ENCODE measurements at regions not wholly inside any gene's neighbourhood (a gene's known extent, or its start where the extent isn't known, plus 50 kb on each side); places are given as distances from the start of the nearest gene placed in this dataset.

DNA sequence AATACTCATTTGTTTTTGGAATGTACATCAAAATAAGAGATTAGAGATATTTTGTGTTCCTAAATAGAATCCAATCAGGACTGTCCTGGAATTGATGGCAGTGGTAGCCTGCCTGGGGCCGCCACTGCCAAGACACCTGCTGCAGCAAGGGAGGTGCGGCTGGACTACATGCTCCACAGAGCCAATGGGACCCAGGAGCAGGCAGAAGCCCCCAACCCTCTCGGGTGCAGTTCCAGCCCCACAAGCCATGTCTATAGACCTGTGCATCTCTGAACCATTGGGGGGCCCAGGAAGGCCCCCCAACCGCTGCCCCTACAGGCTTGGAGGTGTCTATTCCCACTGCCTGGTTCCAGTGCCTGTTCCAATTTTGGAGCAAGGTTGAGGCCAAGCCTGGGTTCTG lies 1524.3 kb downstream of the PCDH18 start:
- H3K4me2 ChIP-seq (ENCODE audit: control insufficient read depth, insufficient read depth): no peak overlapping the region
- ChIA-PET RAD21 (ENCODE audit: unreplicated experiment) (no interaction called here), POLR2A (no interaction called here), SMC1A (ENCODE audit: uncharacterized antibody, unreplicated experiment) (no interaction called here), CTCF (no interaction called here)
- H3K79me2 ChIP-seq (ENCODE audit: control insufficient read depth, insufficient read depth, low read length): no peaks in the 10 kb centered on the region
- WGBS (ENCODE audit: insufficient coverage, insufficient replicate concordance, low lambda C conversion rate, missing lambda C conversion rate): 35% methylated on average over 3 of the region's 4 CpGs
- H4K20me1 ChIP-seq (ENCODE audit: control insufficient read depth, insufficient read depth): no peaks in the 10 kb centered on the region
- in situ Hi-C loops (cut with MboI) (no loop called here), intact Hi-C loops (cut with micrococcal nuclease; ENCODE audit: unreplicated experiment) (no loop called here)
- FAIRE-seq (no peak), DNase-seq (ENCODE audit: low read depth, low spot score) (no peak), ATAC-seq (no peak)
- no peak overlapping the region for H3K27ac ChIP-seq (ENCODE audit: control insufficient read depth, insufficient read depth)
- TF ChIP-seq SREBF2 (IDR thresholded peaks at IDR 0.05; ENCODE audit: low read length) (no peak), CREM (IDR thresholded peaks at IDR 0.05; ENCODE audit: low read depth) (no peak), POLR2AphosphoS5 (IDR thresholded peaks at IDR 0.05; ENCODE audit: low read length) (no peak), NR2C1 (IDR thresholded peaks at IDR 0.05) (no peak), BCL3 (IDR thresholded peaks at IDR 0.05; ENCODE audit: borderline replicate concordance, insufficient read depth, low read depth, low read length, poor library complexity, severe bottlenecking) (no peak), CEBPB (IDR thresholded peaks at IDR 0.05; ENCODE audit: borderline replicate concordance in 1 of 2, low read depth in 2 of 2, low read length in 2 of 2) (no peak), KLF5 (IDR thresholded peaks at IDR 0.05; ENCODE audit: partially characterized antibody) (no peak)
- TF ChIP-seq, protein P1, sequence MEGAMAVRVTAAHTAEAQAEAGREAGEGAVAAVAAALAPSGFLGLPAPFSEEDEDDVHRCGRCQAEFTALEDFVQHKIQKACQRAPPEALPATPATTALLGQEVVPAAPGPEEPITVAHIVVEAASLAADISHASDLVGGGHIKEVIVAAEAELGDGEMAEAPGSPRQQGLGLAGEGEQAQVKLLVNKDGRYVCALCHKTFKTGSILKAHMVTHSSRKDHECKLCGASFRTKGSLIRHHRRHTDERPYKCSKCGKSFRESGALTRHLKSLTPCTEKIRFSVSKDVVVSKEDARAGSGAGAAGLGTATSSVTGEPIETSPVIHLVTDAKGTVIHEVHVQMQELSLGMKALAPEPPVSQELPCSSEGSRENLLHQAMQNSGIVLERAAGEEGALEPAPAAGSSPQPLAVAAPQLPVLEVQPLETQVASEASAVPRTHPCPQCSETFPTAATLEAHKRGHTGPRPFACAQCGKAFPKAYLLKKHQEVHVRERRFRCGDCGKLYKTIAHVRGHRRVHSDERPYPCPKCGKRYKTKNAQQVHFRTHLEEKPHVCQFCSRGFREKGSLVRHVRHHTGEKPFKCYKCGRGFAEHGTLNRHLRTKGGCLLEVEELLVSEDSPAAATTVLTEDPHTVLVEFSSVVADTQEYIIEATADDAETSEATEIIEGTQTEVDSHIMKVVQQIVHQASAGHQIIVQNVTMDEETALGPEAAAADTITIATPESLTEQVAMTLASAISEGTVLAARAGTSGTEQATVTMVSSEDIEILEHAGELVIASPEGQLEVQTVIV (IDR thresholded peaks at IDR 0.05; ENCODE audit: borderline replicate concordance, partially characterized antibody): no peak
- TF ChIP-seq, protein P2, sequence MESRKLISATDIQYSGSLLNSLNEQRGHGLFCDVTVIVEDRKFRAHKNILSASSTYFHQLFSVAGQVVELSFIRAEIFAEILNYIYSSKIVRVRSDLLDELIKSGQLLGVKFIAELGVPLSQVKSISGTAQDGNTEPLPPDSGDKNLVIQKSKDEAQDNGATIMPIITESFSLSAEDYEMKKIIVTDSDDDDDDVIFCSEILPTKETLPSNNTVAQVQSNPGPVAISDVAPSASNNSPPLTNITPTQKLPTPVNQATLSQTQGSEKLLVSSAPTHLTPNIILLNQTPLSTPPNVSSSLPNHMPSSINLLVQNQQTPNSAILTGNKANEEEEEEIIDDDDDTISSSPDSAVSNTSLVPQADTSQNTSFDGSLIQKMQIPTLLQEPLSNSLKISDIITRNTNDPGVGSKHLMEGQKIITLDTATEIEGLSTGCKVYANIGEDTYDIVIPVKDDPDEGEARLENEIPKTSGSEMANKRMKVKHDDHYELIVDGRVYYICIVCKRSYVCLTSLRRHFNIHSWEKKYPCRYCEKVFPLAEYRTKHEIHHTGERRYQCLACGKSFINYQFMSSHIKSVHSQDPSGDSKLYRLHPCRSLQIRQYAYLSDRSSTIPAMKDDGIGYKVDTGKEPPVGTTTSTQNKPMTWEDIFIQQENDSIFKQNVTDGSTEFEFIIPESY (IDR thresholded peaks at IDR 0.05): no peak
- H3K36me3 ChIP-seq (ENCODE audit: control insufficient read depth in 2 of 2, insufficient read depth in 2 of 2, low read length in 1 of 2): no peaks in the 10 kb centered on the region
- no peaks in the 10 kb centered on the region for H3K4me1 ChIP-seq (ENCODE audit: control insufficient read depth, insufficient read depth, low read length)
- no TSS peak for BruUV-seq (replicated peaks)
- no peaks in the 10 kb centered on the region for H3K27me3 ChIP-seq (replicated peaks in 1 of 2; ENCODE audit: control insufficient read depth in 2 of 2, insufficient read depth in 2 of 2, low read length in 1 of 2)
- no peak overlapping the region for H3K4me3 ChIP-seq
- H2AFZ ChIP-seq (ENCODE audit: control insufficient read depth, low read depth, low read length): no peak overlapping the region
- no peak overlapping the region for H3K9ac ChIP-seq (ENCODE audit: control insufficient read depth, insufficient read depth, low read length)
- no peaks in the 10 kb centered on the region; the same call in 2 of the 3 replicates for H3K9me3 ChIP-seq (replicated peaks; ENCODE audit: control insufficient read depth, insufficient read depth, low read length)
